ENCODE measurements at regions not wholly inside any gene's neighbourhood (a gene's known extent, or its start where the extent isn't known, plus 50 kb on each side); places are given as distances from the start of the nearest gene placed in this dataset.

GRCh38 chr13:89852570-89852969 is 1494.9 kb upstream of the MIR17HG start:
- Histone ChIP-seq H3K9me2 (ENCODE audit: insufficient read depth) (no peaks in the 10 kb centered on the region), H3K27me3 (ENCODE audit: insufficient read depth, low read length) (no peaks in the 10 kb centered on the region), H3K9me3 (ENCODE audit: control insufficient read depth in 1 of 2, insufficient read depth in 1 of 2, low read depth in 1 of 2, low read length in 2 of 2) (peaks cover 0 to 4% of the 10 kb centered on the region in 2 experiments; a peak in 1 of 4 replicates), H3K4me3 (replicated peaks in 1 of 2; ENCODE audit: low read depth in 1 of 2, low read length in 2 of 2) (no peak overlapping the region), H3K36me3 (ENCODE audit: control insufficient read depth in 1 of 2, insufficient read depth in 2 of 2, low read length in 2 of 2) (no peaks in the 10 kb centered on the region), H3K79me2 (ENCODE audit: insufficient read depth, low read length) (no peaks in the 10 kb centered on the region), H3K9ac (ENCODE audit: low read length) (no peak overlapping the region), H3K4me2 (ENCODE audit: low read length) (no peak overlapping the region), H3K27ac (ENCODE audit: low read depth, low read length) (no peak overlapping the region), H3K4me1 (ENCODE audit: control insufficient read depth in 1 of 2, insufficient read depth in 2 of 2, low read length in 2 of 2) (no peaks in the 10 kb centered on the region), H2AFZ (ENCODE audit: low read depth, low read length, poor library complexity, severe bottlenecking) (no peak overlapping the region), H4K20me1 (ENCODE audit: insufficient read depth) (no peaks in the 10 kb centered on the region)
- no peak for ATAC-seq
- no peak for TF ChIP-seq ATF3 (IDR thresholded peaks at IDR 0.05)
- POLR2A ChIA-PET, result no interaction called here
- CTCF ChIA-PET, result no interaction called here
- no TSS peak for BruUV-seq (replicated peaks)
- RAD21 ChIA-PET (ENCODE audit: low non-redundant PET in 1 of 2, low total read pairs in 2 of 2, uncharacterized antibody in 2 of 2, unreplicated experiment in 2 of 2), result no interaction called here
- DNase-seq (ENCODE audit: low read depth, low spot score), result no peak
- intact Hi-C loops (cut with micrococcal nuclease), result no loop called here

GRCh38 chr13:89856512-89856911 is 1491.0 kb upstream of the MIR17HG start:
- CTCF ChIA-PET, result no interaction called here
- no peaks in the 10 kb centered on the region for H3K9me2 ChIP-seq (ENCODE audit: insufficient read depth)
- H3K4me2 ChIP-seq (ENCODE audit: low read length), result no peak overlapping the region
- H3K27me3 ChIP-seq (ENCODE audit: insufficient read depth, low read length), result no peaks in the 10 kb centered on the region
- POLR2A ChIA-PET, result no interaction called here
- intact Hi-C loops (cut with micrococcal nuclease), result no loop called here
- BruUV-seq (replicated peaks), result no TSS peak
- no peak for ATAC-seq
- DNase-seq (ENCODE audit: low read depth, low spot score), result no peak
- H2AFZ ChIP-seq (ENCODE audit: low read depth, low read length, poor library complexity, severe bottlenecking), result no peak overlapping the region
- peaks cover 3 to 4% of the 10 kb centered on the region in 2 experiments; a peak in 1 of 4 replicates for H3K9me3 ChIP-seq (ENCODE audit: control insufficient read depth in 1 of 2, insufficient read depth in 1 of 2, low read depth in 1 of 2, low read length in 2 of 2)
- TF ChIP-seq ZNF274 (IDR thresholded peaks at IDR 0.05; ENCODE audit: low read depth, low read length), result no peak
- no peak for TF ChIP-seq EGR1 (IDR thresholded peaks at IDR 0.05; ENCODE audit: low read depth)
- TF ChIP-seq EZH2 (IDR thresholded peaks at IDR 0.05), result no peak
- no peak for TF ChIP-seq ZBTB33 (IDR thresholded peaks at IDR 0.05; ENCODE audit: extremely low read depth, insufficient replicate concordance, low read length)
- no peaks in the 10 kb centered on the region for H3K79me2 ChIP-seq (ENCODE audit: insufficient read depth, low read length)
- RAD21 ChIA-PET (ENCODE audit: low non-redundant PET in 1 of 2, low total read pairs in 2 of 2, uncharacterized antibody in 2 of 2, unreplicated experiment in 2 of 2), result no interaction called here
- no peaks in the 10 kb centered on the region for H3K36me3 ChIP-seq (ENCODE audit: control insufficient read depth in 1 of 2, insufficient read depth in 2 of 2, low read length in 2 of 2)
- H3K27ac ChIP-seq (ENCODE audit: low read depth, low read length), result no peak overlapping the region
- no peak overlapping the region for H3K9ac ChIP-seq (ENCODE audit: low read length)
- H4K20me1 ChIP-seq (ENCODE audit: insufficient read depth), result no peaks in the 10 kb centered on the region
- no peaks in the 10 kb centered on the region for H3K4me1 ChIP-seq (ENCODE audit: control insufficient read depth in 1 of 2, insufficient read depth in 2 of 2, low read length in 2 of 2)
- H3K4me3 ChIP-seq (replicated peaks in 1 of 2; ENCODE audit: low read depth in 1 of 2, low read length in 2 of 2), result no peak overlapping the region

All from HCT116 (cell line).